Cardiac fibroblast (primary cell): ENCODE measurements at regions not wholly inside any gene's neighbourhood (a gene's known extent, or its start where the extent isn't known, plus 50 kb on each side); places are given as distances from the start of the nearest gene placed in this dataset.

Source experiments
- DNase-seq, 2 donors: peaks; one replicate each; pipeline versions ENCODE4 v3.0.0 to v3.0.0-alpha.2; 2010; ENCODE audit warnings: low read depth in 2 of 2
- H3K4me3 ChIP-seq, 2 donors: replicated peaks in 1 of 2; 1 replicate in 1 of 2; 2 replicates in 1 of 2; pipeline ENCODE4 v1.5.1; 2011; ENCODE audit warnings: low read depth in 2 of 2, low read length in 2 of 2, mild to moderate bottlenecking in 2 of 2, moderate library complexity in 1 of 2
- CTCF ChIP-seq: IDR thresholded peaks from one replicate; pipeline ENCODE4 v1.5.1; 2011; ENCODE audit warnings: low read depth, mild to moderate bottlenecking, low read length, inconsistent platforms

DNA sequence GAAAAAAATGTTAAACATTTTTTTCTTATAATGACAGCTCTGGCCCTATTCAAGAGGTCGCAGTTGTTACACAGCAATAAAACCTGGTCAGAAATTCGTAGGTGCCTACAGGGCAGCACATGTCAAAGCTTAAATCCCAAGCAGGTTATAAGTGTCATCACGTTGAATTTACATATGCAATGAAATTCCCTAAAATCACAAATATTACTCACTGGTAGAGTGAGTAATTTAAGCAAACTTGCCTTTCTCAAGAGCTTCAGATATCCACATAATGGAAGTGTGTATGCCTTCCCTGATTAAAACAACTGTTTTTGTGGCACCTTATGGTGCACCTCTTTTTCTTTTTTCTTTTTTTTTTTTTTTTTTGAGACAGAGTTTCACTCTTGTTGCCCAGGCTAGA, 90.7 kb upstream of the FNDC3B start:
- no peak for TF ChIP-seq CTCF
- H3K4me3 ChIP-seq = no peak overlapping the region
- DNase-seq = no peak

DNA sequence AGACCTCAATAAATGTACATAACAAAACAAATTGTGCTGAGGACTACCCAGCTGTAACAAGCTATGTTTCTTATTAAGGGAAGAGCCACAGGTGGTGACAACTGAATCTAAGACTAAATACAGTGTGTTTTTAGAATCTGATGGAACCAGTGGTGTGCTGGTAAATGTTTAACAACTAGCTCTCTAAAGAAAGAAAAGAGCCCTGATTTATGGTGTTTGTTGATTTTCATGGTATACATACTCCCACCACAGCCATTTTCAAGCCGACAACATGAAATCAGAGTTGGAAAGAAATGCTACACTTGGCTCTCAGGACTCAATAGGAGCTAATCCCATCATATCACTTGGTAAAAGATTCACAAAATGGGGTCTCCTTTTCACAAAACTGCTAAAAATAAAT, 89.8 kb upstream of the FNDC3B start:
- no peak for DNase-seq
- H3K4me3 ChIP-seq = no peak overlapping the region
- TF ChIP-seq CTCF = no peak

GRCh38 chr3:171950373-171950772, 89.0 kb upstream of the FNDC3B start:
- DNase-seq = peak; percentile 39 to 56
- TF ChIP-seq CTCF = no peak

GRCh38 chr3:171951597-171951996, 87.8 kb upstream of the FNDC3B start:
- no peak for DNase-seq
- TF ChIP-seq CTCF = no peak
- no peak overlapping the region for H3K4me3 ChIP-seq

More at GRCh38 chr3:171950373-171950772, 89.0 kb upstream of the FNDC3B start:
- H3K4me3 ChIP-seq = no peak overlapping the region

DNA sequence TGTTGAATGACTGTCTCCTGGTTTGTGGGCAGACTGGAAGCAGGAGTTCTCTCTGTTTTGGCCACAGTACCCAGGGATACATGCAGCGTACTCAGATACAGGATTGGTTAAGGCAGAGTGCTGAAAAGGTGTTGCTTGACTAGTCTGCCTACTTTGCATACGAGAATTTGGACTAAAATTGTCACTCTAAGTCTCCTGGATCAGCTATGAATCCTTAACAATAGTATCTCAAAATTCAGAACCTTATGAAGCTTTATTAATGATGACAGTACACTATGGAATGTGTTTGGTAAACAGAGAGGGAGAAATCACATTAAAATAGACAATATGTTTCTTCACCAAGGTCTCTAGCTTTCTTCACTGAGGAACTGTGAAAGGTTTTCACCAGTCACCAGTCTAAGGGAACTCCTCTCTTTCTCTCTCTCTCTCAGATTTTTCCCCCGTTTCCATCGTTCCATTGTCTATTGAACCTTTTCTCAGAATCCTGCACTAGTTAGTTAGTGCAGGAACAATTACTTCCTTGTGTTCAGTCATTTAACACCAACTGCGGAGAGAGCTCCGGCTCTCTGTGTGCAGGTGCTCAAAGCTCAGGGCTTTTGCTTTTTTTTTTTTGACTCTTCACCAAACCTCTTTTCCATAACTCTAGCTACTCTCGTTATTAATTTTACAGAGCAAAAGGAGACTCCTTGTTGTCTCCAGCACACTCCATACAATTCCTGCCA, 85.9 kb upstream of the FNDC3B start:
- H3K4me3 ChIP-seq = no peak overlapping the region
- TF ChIP-seq CTCF = no peak
- DNase-seq = peak in 1 of 2 donors; percentile 57

GRCh38 chr3:171954690-171955383, 84.5 kb upstream of the FNDC3B start:
- DNase-seq = peak; percentile 71 to 88
- TF ChIP-seq CTCF = no peak
- no peak overlapping the region for H3K4me3 ChIP-seq

GRCh38 chr3:171955598-171955997, 83.8 kb upstream of the FNDC3B start:
- DNase-seq = peak in 1 of 2 donors; percentile 65
- H3K4me3 ChIP-seq = no peak overlapping the region
- TF ChIP-seq CTCF = no peak
